ENCODE measurements at regions not wholly inside any gene's neighbourhood (a gene's known extent, or its start where the extent isn't known, plus 50 kb on each side); places are given as distances from the start of the nearest gene placed in this dataset.
"Not testable (repeated sequence)": the region's sequence is repeated elsewhere in the genome, so short reads cannot be mapped to it uniquely, and the experiment has no call there.

GRCh38 chr5:179461576-179461975 lies 88.8 kb upstream of the RUFY1 start:
- TF ChIP-seq POU2F2 (IDR thresholded peaks at IDR 0.05; ENCODE audit: low read depth, low read length) (no peak), SPI1 (IDR thresholded peaks at IDR 0.05; ENCODE audit: low read depth, low read length) (no peak), POLR2A (IDR thresholded peaks at IDR 0.05; ENCODE audit: low read depth, low read length) (no peak), TAF1 (IDR thresholded peaks at IDR 0.05; ENCODE audit: low read depth, low read length) (no peak), POLR2AphosphoS5 (IDR thresholded peaks at IDR 0.05; ENCODE audit: low read depth, low read length) (no peak)
- no peak for DNase-seq (ENCODE audit: insufficient read length, low spot score)
- FAIRE-seq, result no peak

- TF ChIP-seq TAF1 (IDR thresholded peaks at IDR 0.05; ENCODE audit: low read depth, low read length), result no peak
- TF ChIP-seq POU2F2 (IDR thresholded peaks at IDR 0.05; ENCODE audit: low read depth, low read length), result no peak
- no peak for TF ChIP-seq POLR2AphosphoS5 (IDR thresholded peaks at IDR 0.05; ENCODE audit: low read depth, low read length)
- no peak for TF ChIP-seq SPI1 (IDR thresholded peaks at IDR 0.05; ENCODE audit: low read depth, low read length)
- no peak for TF ChIP-seq POLR2A (IDR thresholded peaks at IDR 0.05; ENCODE audit: low read depth, low read length)
- no peak for TF ChIP-seq PAX5 (IDR thresholded peaks at IDR 0.05; ENCODE audit: insufficient read depth, low read length, severe bottlenecking)
- no peak for FAIRE-seq
- DNase-seq (ENCODE audit: insufficient read length, low spot score), result no peak
Measured at GRCh38 chr5:179459771-179460170, 90.6 kb upstream of the RUFY1 start.

DNA sequence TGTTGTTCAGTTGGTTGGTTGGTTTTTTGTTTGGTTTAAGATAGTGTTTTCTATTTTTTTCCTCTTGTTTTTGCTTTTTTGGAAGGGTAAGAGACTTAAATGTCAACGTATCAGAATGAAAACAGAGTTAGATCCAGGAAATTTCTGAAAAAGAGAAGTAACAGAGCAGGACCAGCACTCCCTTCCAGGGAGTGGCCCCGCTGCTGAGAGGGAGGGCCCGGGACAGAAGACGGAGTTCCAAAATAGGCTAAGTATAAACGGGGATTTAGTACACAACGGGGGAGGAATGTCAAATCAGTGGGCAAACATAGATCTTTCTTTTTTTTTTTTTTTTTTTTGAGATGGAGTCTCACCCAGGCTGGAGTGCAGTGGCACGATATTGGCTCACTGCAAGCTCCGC lies 92.7 kb upstream of the RUFY1 start:
- TF ChIP-seq PAX5 (IDR thresholded peaks at IDR 0.05; ENCODE audit: insufficient read depth, low read length, severe bottlenecking), result no peak
- no peak for TF ChIP-seq SPI1 (IDR thresholded peaks at IDR 0.05; ENCODE audit: low read depth, low read length)
- no peak for TF ChIP-seq POLR2AphosphoS5 (IDR thresholded peaks at IDR 0.05; ENCODE audit: low read depth, low read length)
- no peak for TF ChIP-seq TAF1 (IDR thresholded peaks at IDR 0.05; ENCODE audit: low read depth, low read length)
- TF ChIP-seq POU2F2 (IDR thresholded peaks at IDR 0.05; ENCODE audit: low read depth, low read length), result no peak
- TF ChIP-seq POLR2A (IDR thresholded peaks at IDR 0.05; ENCODE audit: low read depth, low read length), result no peak
- no peak for DNase-seq (ENCODE audit: insufficient read length, low spot score)
- no peak for FAIRE-seq

DNA sequence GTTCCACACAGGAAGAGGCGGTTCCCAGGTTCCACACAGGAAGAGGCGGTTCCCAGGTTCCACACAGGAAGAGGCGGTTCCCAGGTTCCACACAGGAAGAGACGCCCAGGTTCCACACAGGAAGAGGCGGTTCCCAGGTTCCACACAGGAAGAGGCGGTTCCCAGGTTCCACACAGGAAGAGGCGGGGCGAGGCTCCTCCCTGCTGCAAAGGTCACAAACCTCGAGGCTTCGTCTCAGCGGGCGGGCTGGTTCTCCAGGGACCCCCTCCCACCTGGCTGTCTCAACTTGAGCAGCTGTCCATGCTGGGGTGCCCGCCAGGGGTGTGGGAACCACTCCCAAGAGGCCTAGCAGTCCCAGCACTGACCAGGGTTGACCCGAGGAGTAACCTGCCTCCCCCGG lies 94.3 kb upstream of the RUFY1 start:
- not testable (repeated sequence) for FAIRE-seq; DNase-seq (ENCODE audit: insufficient read length, low spot score)

DNA sequence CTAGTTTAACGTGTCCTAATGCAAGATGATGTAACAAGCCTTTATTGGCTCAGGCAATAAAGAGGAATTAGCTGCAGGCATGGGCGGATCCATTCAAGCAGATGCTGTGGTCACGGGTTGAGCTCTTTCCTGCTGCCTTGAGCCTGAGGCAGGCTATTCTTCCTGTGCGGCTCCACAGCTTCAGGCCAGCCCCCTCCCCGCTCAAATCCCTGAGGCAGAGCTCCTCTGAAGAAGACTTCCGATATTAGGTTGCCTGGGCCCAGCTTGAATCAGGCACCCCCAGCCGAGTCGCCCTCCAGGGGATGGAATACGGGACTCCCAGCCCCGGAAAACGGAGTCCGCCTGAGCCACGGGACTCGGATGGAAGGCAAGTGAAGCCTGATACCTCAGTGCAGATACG lies 95.0 kb upstream of the RUFY1 start:
- DNase-seq (ENCODE audit: insufficient read length, low spot score) (no peak), FAIRE-seq (no peak)

GRCh38 chr5:179454356-179454755 lies 96.0 kb upstream of the RUFY1 start:
- no peak for TF ChIP-seq SPI1 (IDR thresholded peaks at IDR 0.05; ENCODE audit: low read depth, low read length)
- TF ChIP-seq POU2F2 (IDR thresholded peaks at IDR 0.05; ENCODE audit: low read depth, low read length), result no peak
- TF ChIP-seq TAF1 (IDR thresholded peaks at IDR 0.05; ENCODE audit: low read depth, low read length), result no peak
- TF ChIP-seq POLR2A (IDR thresholded peaks at IDR 0.05; ENCODE audit: low read depth, low read length), result no peak
- TF ChIP-seq POLR2AphosphoS5 (IDR thresholded peaks at IDR 0.05; ENCODE audit: low read depth, low read length), result no peak
- TF ChIP-seq PAX5 (IDR thresholded peaks at IDR 0.05; ENCODE audit: insufficient read depth, low read length, severe bottlenecking), result no peak
- no peak for FAIRE-seq
- no peak for DNase-seq (ENCODE audit: insufficient read length, low spot score)

More for the DNA sequence above, 95.0 kb upstream of the RUFY1 start:
- TF ChIP-seq POLR2AphosphoS5 (IDR thresholded peaks at IDR 0.05; ENCODE audit: low read depth, low read length) (no peak), POU2F2 (IDR thresholded peaks at IDR 0.05; ENCODE audit: low read depth, low read length) (no peak), TAF1 (IDR thresholded peaks at IDR 0.05; ENCODE audit: low read depth, low read length) (no peak), SPI1 (IDR thresholded peaks at IDR 0.05; ENCODE audit: low read depth, low read length) (no peak), POLR2A (IDR thresholded peaks at IDR 0.05; ENCODE audit: low read depth, low read length) (no peak), PAX5 (IDR thresholded peaks at IDR 0.05; ENCODE audit: insufficient read depth, low read length, severe bottlenecking) (no peak)

GRCh38 chr5:179453616-179454015 lies 96.7 kb upstream of the RUFY1 start:
- FAIRE-seq (no peak), DNase-seq (ENCODE audit: insufficient read length, low spot score) (no peak)
- TF ChIP-seq PAX5 (IDR thresholded peaks at IDR 0.05; ENCODE audit: insufficient read depth, low read length, severe bottlenecking) (no peak), SPI1 (IDR thresholded peaks at IDR 0.05; ENCODE audit: low read depth, low read length) (no peak), POLR2A (IDR thresholded peaks at IDR 0.05; ENCODE audit: low read depth, low read length) (no peak), POU2F2 (IDR thresholded peaks at IDR 0.05; ENCODE audit: low read depth, low read length) (no peak), POLR2AphosphoS5 (IDR thresholded peaks at IDR 0.05; ENCODE audit: low read depth, low read length) (no peak), TAF1 (IDR thresholded peaks at IDR 0.05; ENCODE audit: low read depth, low read length) (no peak)

GRCh38 chr5:179452356-179453230 lies 97.8 kb upstream of the RUFY1 start:
- DNase-seq (ENCODE audit: insufficient read length, low spot score), result no peak
- no peak for FAIRE-seq
- TF ChIP-seq TAF1 (IDR thresholded peaks at IDR 0.05; ENCODE audit: low read depth, low read length) (no peak), POLR2A (IDR thresholded peaks at IDR 0.05; ENCODE audit: low read depth, low read length) (no peak), POU2F2 (IDR thresholded peaks at IDR 0.05; ENCODE audit: low read depth, low read length) (no peak), SPI1 (IDR thresholded peaks at IDR 0.05; ENCODE audit: low read depth, low read length) (no peak), POLR2AphosphoS5 (IDR thresholded peaks at IDR 0.05; ENCODE audit: low read depth, low read length) (no peak), PAX5 (IDR thresholded peaks at IDR 0.05; ENCODE audit: insufficient read depth, low read length, severe bottlenecking) (no peak)

DNA sequence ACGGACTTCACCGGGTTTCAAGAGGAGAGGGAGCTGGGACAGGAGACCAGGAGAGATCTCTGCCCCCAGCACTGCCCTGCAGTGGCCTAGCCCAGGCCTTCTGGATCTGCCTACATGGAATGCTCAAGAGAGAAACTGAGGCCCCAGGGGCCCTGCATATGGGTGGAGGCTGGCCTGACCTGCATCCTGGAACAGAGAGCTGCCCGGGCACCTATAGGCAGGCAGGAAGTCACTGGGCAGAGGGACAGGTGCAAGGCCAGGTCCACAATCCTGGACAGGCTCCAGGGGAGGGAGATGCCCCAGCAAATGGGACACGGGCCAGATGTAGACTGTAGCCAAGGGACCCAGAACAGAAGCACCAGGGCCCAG lies 98.5 kb upstream of the RUFY1 start:
- no peak for TF ChIP-seq POLR2AphosphoS5 (IDR thresholded peaks at IDR 0.05; ENCODE audit: low read depth, low read length)
- TF ChIP-seq PAX5 (IDR thresholded peaks at IDR 0.05; ENCODE audit: insufficient read depth, low read length, severe bottlenecking), result no peak
- no peak for TF ChIP-seq TAF1 (IDR thresholded peaks at IDR 0.05; ENCODE audit: low read depth, low read length)
- TF ChIP-seq SPI1 (IDR thresholded peaks at IDR 0.05; ENCODE audit: low read depth, low read length), result no peak
- no peak for TF ChIP-seq POU2F2 (IDR thresholded peaks at IDR 0.05; ENCODE audit: low read depth, low read length)
- DNase-seq (ENCODE audit: insufficient read length, low spot score), result no peak
- no peak for FAIRE-seq

Data from GM12891 (cell line).